Adrenal gland (tissue), 9 donors: ENCODE measurements at regions not wholly inside any gene's neighbourhood (a gene's known extent, or its start where the extent isn't known, plus 50 kb on each side); places are given as distances from the start of the nearest gene placed in this dataset.

Source experiments
- DNase-seq, 7 donors: peaks; one replicate each; pipeline ENCODE4 v3.0.0-alpha.2; 2019 to 2020
- H3K27ac ChIP-seq, 5 donors: fragments of 200-600 bp; sonication (generic) in 4 of 5; 1 replicate in 3 of 5; 2 replicates in 2 of 5; pipeline versions ENCODE4 v1.5.1 to v1.8.0; 2016 to 2020; ENCODE audit warnings: mild to moderate bottlenecking in 1 of 5
- H3K27me3 ChIP-seq: fragments of 200-600 bp; 2 replicates; pipeline ENCODE4 v1.8.0; 2021
- H3K36me3 ChIP-seq, 2 donors: fragments of 200-600 bp; replicated peaks in 1 of 2; 1 replicate in 1 of 2; 2 replicates in 1 of 2; pipeline versions ENCODE4 v1.5.1 to v1.8.0; 2018 to 2022
- H3K4me1 ChIP-seq, 2 donors: fragments of 200-600 bp; replicated peaks in 1 of 2; 1 replicate in 1 of 2; 2 replicates in 1 of 2; pipeline versions ENCODE4 v1.5.1 to v1.8.0; 2018 to 2021
- H3K4me3 ChIP-seq, 4 donors: fragments of 200-600 bp; sonication (generic) in 3 of 4; one replicate each; pipeline ENCODE4 v1.5.1; 2016 to 2018
- H3K9me3 ChIP-seq, 3 donors: fragments of 200-600 bp; sonication (generic) in 1 of 3; replicated peaks in 1 of 3; 1 replicate in 2 of 3; 2 replicates in 1 of 3; pipeline versions ENCODE4 v1.5.1 to v1.8.0; 2016 to 2021
- POLR2A ChIP-seq, 2 donors: fragments of 450-650 bp; IDR thresholded peaks; one replicate each; pipeline ENCODE4 v1.6.1; 2017; ENCODE audit warnings: antibody characterized with exemption in 2 of 2, mild to moderate bottlenecking in 2 of 2, moderate library complexity in 1 of 2
- WGBS, 4 donors: extraction: QIAGEN DNeasy Blood & Tissue Kit in 2 of 4; methylation state at CpG; one replicate each; pipeline versions ENCODE4 v1.1.5 to v1.1.7; 2013 to 2017; 5-methylcytosine and 5-hydroxymethylcytosine counted together
- intact Hi-C, 2 donors: fragments of 100-400 bp; cut with DNase I; formaldehyde crosslinking; loops; one replicate each; pipeline versions ENCODE4 v1.14.1 to v1.15.0; 2022 to 2023
- TF ChIP-seq, protein P1 (sequence below), 6 experiments: fragments of 450-650 bp in 4 of 6; fragments of 200-600 bp in 2 of 6; sonication (generic) in 1 of 6; IDR thresholded peaks; 1 replicate in 5 of 6; 2 replicates in 1 of 6; pipeline versions ENCODE4 v1.5.1 to v1.8.0; 2016 to 2021; ENCODE audit warnings: antibody characterized with exemption in 6 of 6, mild to moderate bottlenecking in 2 of 6, moderate library complexity in 1 of 6
- donor health status: healthy with polysubstance abuse.
- donor health status: Bipolar disorder and iron deficiency.
- donor health status: DM: yes; HTN: yes; CAD: no.
- donor health status: DM: no; HTN: no; CAD: no.
- donor health status: DM: no; HTN: no; CAD: no.

DNA sequence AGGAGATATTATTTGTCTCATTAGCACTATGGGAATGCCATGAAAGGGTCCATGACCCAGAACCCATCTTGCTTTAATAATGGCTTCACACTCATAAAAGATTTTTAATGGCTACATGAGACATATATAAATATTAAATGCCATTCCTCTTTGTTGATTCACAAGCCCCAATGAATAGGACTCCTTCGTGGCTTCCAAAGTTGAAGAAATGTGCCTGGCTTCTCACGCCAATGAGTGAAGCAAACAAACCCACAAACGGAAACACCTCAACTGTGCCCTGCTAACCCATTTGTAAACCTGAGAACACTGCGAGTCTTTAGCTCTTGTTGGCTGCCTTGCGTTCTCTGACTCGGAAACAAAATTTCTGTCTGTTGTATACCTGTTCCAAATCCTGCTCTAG, 381.7 kb upstream of the DDHD1 start:
- no peaks in the 10 kb centered on the region for H3K9me3 ChIP-seq
- DNase-seq, result no peak
- 80 to 84% (median 82%) methylated on average over 6 of the region's 6 CpGs for WGBS, 4 donors
- H3K4me1 ChIP-seq, result peaks cover 0 to 4% of the 10 kb centered on the region in 2 donors
- H3K27me3 ChIP-seq, result no peaks in the 10 kb centered on the region
- no peaks in the 10 kb centered on the region for H3K36me3 ChIP-seq
- TF ChIP-seq, protein P1, sequence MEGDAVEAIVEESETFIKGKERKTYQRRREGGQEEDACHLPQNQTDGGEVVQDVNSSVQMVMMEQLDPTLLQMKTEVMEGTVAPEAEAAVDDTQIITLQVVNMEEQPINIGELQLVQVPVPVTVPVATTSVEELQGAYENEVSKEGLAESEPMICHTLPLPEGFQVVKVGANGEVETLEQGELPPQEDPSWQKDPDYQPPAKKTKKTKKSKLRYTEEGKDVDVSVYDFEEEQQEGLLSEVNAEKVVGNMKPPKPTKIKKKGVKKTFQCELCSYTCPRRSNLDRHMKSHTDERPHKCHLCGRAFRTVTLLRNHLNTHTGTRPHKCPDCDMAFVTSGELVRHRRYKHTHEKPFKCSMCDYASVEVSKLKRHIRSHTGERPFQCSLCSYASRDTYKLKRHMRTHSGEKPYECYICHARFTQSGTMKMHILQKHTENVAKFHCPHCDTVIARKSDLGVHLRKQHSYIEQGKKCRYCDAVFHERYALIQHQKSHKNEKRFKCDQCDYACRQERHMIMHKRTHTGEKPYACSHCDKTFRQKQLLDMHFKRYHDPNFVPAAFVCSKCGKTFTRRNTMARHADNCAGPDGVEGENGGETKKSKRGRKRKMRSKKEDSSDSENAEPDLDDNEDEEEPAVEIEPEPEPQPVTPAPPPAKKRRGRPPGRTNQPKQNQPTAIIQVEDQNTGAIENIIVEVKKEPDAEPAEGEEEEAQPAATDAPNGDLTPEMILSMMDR (IDR thresholded peaks at IDR 0.05), result no peak
- no peak for TF ChIP-seq POLR2A (IDR thresholded peaks at IDR 0.05)
- H3K27ac ChIP-seq, result no peak overlapping the region
- no peak overlapping the region for H3K4me3 ChIP-seq
- intact Hi-C loops, result loop anchor here in 1 of 2 donors (5.0 to 10.0 kb wide), 2 partner anchors 640 to 812 kb away; no protein-coding TSS in a partner anchor

DNA sequence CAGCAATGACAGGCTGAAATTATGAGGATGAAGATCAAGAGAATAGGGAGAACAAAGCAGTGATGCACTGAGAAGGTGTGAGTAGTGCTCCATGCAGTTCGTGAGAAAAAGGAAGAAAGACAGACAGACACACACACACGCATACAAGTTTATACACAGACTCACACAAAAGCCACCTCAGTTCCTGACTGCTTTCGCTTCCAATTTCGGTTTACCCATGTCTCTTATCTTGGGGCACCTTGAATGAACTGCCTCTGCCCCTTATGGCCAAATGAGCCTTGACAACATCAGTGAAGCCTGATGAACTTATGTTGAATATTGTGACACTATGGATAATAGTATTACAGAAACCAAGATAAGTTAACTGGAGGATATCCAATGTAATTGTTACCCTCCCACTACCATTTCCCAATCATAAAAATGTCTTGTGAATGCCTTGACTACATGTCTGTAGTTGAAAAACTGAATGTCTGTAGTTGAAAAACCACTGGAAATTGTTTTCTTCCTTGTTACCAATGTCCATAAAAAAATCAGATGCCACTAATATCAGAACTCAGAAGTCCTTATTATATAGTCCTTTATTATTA, 380.4 kb upstream of the DDHD1 start:
- intact Hi-C loops, result loop anchor here in 1 of 2 donors (10.0 kb wide), 1 partner anchor 641 kb away; no protein-coding TSS in a partner anchor
- WGBS, 4 donors, result 61 to 73% (median 66%) methylated on average over 4 of the region's 4 CpGs
- no peaks in the 10 kb centered on the region for H3K4me1 ChIP-seq

DNA sequence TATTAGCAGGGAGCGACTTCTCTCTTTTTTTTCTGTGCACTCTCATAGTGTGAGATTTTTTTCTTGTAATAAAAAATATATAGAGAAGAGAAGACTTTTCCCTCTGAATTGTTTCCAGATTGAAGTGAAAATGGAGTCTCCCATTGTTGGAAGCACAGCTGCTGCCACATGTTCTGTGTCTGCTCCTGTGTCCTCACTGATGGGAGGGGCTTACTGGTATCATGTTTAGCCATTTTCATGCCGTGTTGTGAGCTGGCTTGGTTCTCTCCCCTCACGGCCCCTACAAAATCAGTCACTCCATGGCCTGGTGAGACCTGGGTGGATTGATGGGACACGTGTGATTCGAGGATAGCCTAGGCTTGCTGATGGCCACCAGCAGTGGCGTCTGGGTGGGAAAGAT, 379.7 kb upstream of the DDHD1 start:
- Histone ChIP-seq H3K27me3 (no peaks in the 10 kb centered on the region), H3K36me3 (no peaks in the 10 kb centered on the region), H3K4me3 (no peak overlapping the region), H3K27ac (no peak overlapping the region), H3K9me3 (no peaks in the 10 kb centered on the region), H3K4me1 (no peaks in the 10 kb centered on the region)
- DNase-seq, result no peak
- WGBS, 4 donors, result 70 to 86% (median 82%) methylated on average over 6 of the region's 6 CpGs
- TF ChIP-seq, protein P1 (IDR thresholded peaks at IDR 0.05), result no peak
- no peak for TF ChIP-seq POLR2A (IDR thresholded peaks at IDR 0.05)
- intact Hi-C loops, result loop anchor here in 1 of 2 donors (10.0 kb wide), 1 partner anchor 642 kb away; no protein-coding TSS in a partner anchor

More for the DNA sequence above, 380.4 kb upstream of the DDHD1 start:
- Histone ChIP-seq H3K36me3 (no peaks in the 10 kb centered on the region), H3K9me3 (no peaks in the 10 kb centered on the region), H3K27ac (no peak overlapping the region), H3K27me3 (no peaks in the 10 kb centered on the region), H3K4me3 (no peak overlapping the region)
- no peak for TF ChIP-seq POLR2A (IDR thresholded peaks at IDR 0.05)
- TF ChIP-seq, protein P1 (IDR thresholded peaks at IDR 0.05), result no peak
- DNase-seq, result no peak

DNA sequence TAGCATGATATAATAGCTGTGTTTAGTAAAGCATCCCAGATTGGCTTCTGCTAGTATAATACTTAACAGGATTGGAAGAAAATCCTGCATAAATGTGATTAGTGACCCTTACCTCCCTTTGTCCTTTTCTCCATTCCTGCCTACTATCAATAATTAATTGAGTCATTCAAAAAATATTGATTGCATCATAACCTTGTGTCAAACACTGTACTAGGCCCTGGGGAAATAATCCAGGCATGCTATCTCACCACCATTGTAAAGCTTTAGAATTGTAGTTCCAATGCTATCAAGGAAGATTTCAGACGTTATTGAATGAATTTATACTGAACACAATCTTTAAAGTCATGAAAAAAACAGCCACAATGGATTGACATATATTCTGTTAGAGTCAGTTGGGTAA, 378.6 kb upstream of the DDHD1 start:
- Histone ChIP-seq H3K9me3 (no peaks in the 10 kb centered on the region), H3K36me3 (no peaks in the 10 kb centered on the region), H3K4me3 (no peak overlapping the region), H3K27ac (no peak overlapping the region), H3K4me1 (no peaks in the 10 kb centered on the region), H3K27me3 (no peaks in the 10 kb centered on the region)
- no peak for TF ChIP-seq POLR2A (IDR thresholded peaks at IDR 0.05)
- TF ChIP-seq, protein P1 (IDR thresholded peaks at IDR 0.05), result no peak
- DNase-seq, result no peak
- WGBS, 4 donors, result 64 to 81% (median 72%) methylated on average over 1 of the region's 1 CpG
- intact Hi-C loops, result loop anchor here in 1 of 2 donors (10.0 kb wide), 1 partner anchor 643 kb away; no protein-coding TSS in a partner anchor
